ENCODE measurements at regions not wholly inside any gene's neighbourhood (a gene's known extent, or its start where the extent isn't known, plus 50 kb on each side); places are given as distances from the start of the nearest gene placed in this dataset.

GRCh38 chr4:23297327-23297726 is 592.5 kb downstream of the PPARGC1A start:
- no peak for TF ChIP-seq CTCF (IDR thresholded peaks at IDR 0.05)
- no peak for TF ChIP-seq POLR2A (IDR thresholded peaks at IDR 0.05)

Measured in uterus (tissue), 2 donors.